ENCODE measurements at regions not wholly inside any gene's neighbourhood (a gene's known extent, or its start where the extent isn't known, plus 50 kb on each side); places are given as distances from the start of the nearest gene placed in this dataset.

GRCh38 chr11:70756756-70757155 is 358.4 kb downstream of the CTTN start:
- Histone ChIP-seq H4K20me1 (ENCODE audit: insufficient read depth) (0 out of 2 replicates have a peak, but pooled peaks cover 9% of the 10 kb centered on the region), H3K27ac (no peak overlapping the region), H3K79me2 (ENCODE audit: low read depth) (no peaks in the 10 kb centered on the region), H3K4me3 (no peak overlapping the region), H3K9me2 (ENCODE audit: insufficient read depth) (no peaks in the 10 kb centered on the region), H3K36me3 (ENCODE audit: low read depth) (no peaks in the 10 kb centered on the region), H2AFZ (no peak overlapping the region), H3K4me2 (no peak overlapping the region), H3K9me3 (ENCODE audit: insufficient read depth, low read depth) (peaks cover 5% of the 10 kb centered on the region), H3K4me1 (replicated peaks; ENCODE audit: insufficient read depth) (peaks cover 14% of the 10 kb centered on the region), H3F3A (ENCODE audit: insufficient read depth, low read depth) (peaks cover 8% of the 10 kb centered on the region; the same call in 1 of the 2 replicates), H3K27me3 (ENCODE audit: insufficient read depth, low read depth) (no peaks in the 10 kb centered on the region)
- TF ChIP-seq CTCF (conservative IDR thresholded peaks at IDR 0.05) (no peak), EZH2 (IDR thresholded peaks at IDR 0.05; ENCODE audit: low read depth) (no peak)
- intact Hi-C loops (cut with micrococcal nuclease; ENCODE audit: unreplicated experiment) = no loop called here
- ChIA-PET CTCF (no interaction called here), POLR2A (ENCODE audit: unreplicated experiment) (no interaction called here)
- no TSS peak for BruUV-seq (replicated peaks)
- no peak for DNase-seq

- intact Hi-C loops (cut with micrococcal nuclease; ENCODE audit: unreplicated experiment) = no loop called here
- Histone ChIP-seq H3K9me3 (ENCODE audit: insufficient read depth, low read depth) (peaks cover under 1% of the 10 kb centered on the region), H3K9me2 (ENCODE audit: insufficient read depth) (no peaks in the 10 kb centered on the region), H3K27me3 (ENCODE audit: insufficient read depth, low read depth) (no peaks in the 10 kb centered on the region), H2AFZ (no peak overlapping the region), H3K4me2 (no peak overlapping the region), H3K4me3 (no peak overlapping the region), H3K36me3 (ENCODE audit: low read depth) (no peaks in the 10 kb centered on the region), H3K4me1 (replicated peaks; ENCODE audit: insufficient read depth) (peaks cover 14% of the 10 kb centered on the region), H4K20me1 (ENCODE audit: insufficient read depth) (0 out of 2 replicates have a peak, but pooled peaks cover 9% of the 10 kb centered on the region), H3K79me2 (ENCODE audit: low read depth) (no peaks in the 10 kb centered on the region), H3K27ac (no peak overlapping the region), H3F3A (ENCODE audit: insufficient read depth, low read depth) (peaks cover 8% of the 10 kb centered on the region; the same call in 1 of the 2 replicates)
- BruUV-seq (replicated peaks) = no TSS peak
- DNase-seq = no peak
- ChIA-PET POLR2A (ENCODE audit: unreplicated experiment) (no interaction called here), CTCF (no interaction called here)
- no peak for TF ChIP-seq CTCF (conservative IDR thresholded peaks at IDR 0.05)
- no peak for TF ChIP-seq EZH2 (IDR thresholded peaks at IDR 0.05; ENCODE audit: low read depth)
Observed at GRCh38 chr11:70757241-70757640, 358.9 kb downstream of the CTTN start.

- Histone ChIP-seq H3K4me3 (no peak overlapping the region), H3K27ac (no peak overlapping the region), H3K27me3 (ENCODE audit: insufficient read depth, low read depth) (no peaks in the 10 kb centered on the region), H3K4me1 (replicated peaks; ENCODE audit: insufficient read depth) (peaks cover 14% of the 10 kb centered on the region), H2AFZ (no peak overlapping the region), H3K79me2 (ENCODE audit: low read depth) (no peaks in the 10 kb centered on the region), H3K36me3 (ENCODE audit: low read depth) (no peaks in the 10 kb centered on the region), H3K9me2 (ENCODE audit: insufficient read depth) (no peaks in the 10 kb centered on the region), H3K9me3 (ENCODE audit: insufficient read depth, low read depth) (no peaks in the 10 kb centered on the region; the same call in 1 of the 2 replicates), H4K20me1 (ENCODE audit: insufficient read depth) (0 out of 2 replicates have a peak, but pooled peaks cover 9% of the 10 kb centered on the region), H3K4me2 (no peak overlapping the region), H3F3A (ENCODE audit: insufficient read depth, low read depth) (peaks cover 8% of the 10 kb centered on the region; the same call in 1 of the 2 replicates)
- BruUV-seq (replicated peaks) = no TSS peak
- no peak for DNase-seq
- no peak for TF ChIP-seq CTCF (conservative IDR thresholded peaks at IDR 0.05)
- no peak for TF ChIP-seq EZH2 (IDR thresholded peaks at IDR 0.05; ENCODE audit: low read depth)
- POLR2A ChIA-PET (ENCODE audit: unreplicated experiment) = no interaction called here
- CTCF ChIA-PET = no interaction called here
- intact Hi-C loops (cut with micrococcal nuclease; ENCODE audit: unreplicated experiment) = no loop called here
Observed at GRCh38 chr11:70758206-70758605, 359.9 kb downstream of the CTTN start.
